Nephron (organoid): ENCODE measurements at regions not wholly inside any gene's neighbourhood (a gene's known extent, or its start where the extent isn't known, plus 50 kb on each side); places are given as distances from the start of the nearest gene placed in this dataset.

ENCODE experiments used
- H3K27ac Mint-ChIP-seq, 3 experiments: 2 replicates each; pipeline ENCODE4 v1.8.0; 2020; ENCODE audit warnings: mixed read lengths in 3 of 3, mild to moderate bottlenecking in 2 of 3, moderate library complexity in 1 of 3
- H3K27me3 Mint-ChIP-seq: 2 replicates; pipeline ENCODE4 v1.8.0; 2021; ENCODE audit warnings: low read depth, mild to moderate bottlenecking, moderate library complexity, mixed read lengths
- H3K36me3 Mint-ChIP-seq: 2 replicates; pipeline ENCODE4 v1.8.0; 2020; ENCODE audit warnings: low read depth, mixed read lengths
- H3K4me1 Mint-ChIP-seq: 2 replicates; pipeline ENCODE4 v1.8.0; 2020; ENCODE audit warnings: mixed read lengths
- H3K4me3 Mint-ChIP-seq, 3 experiments: 2 replicates each; pipeline ENCODE4 v1.8.0; 2020; ENCODE audit warnings: mild to moderate bottlenecking in 3 of 3, mixed read lengths in 3 of 3, moderate library complexity in 2 of 3
- H3K9me3 Mint-ChIP-seq: 2 replicates; pipeline ENCODE4 v1.8.0; 2020; ENCODE audit warnings: mixed read lengths
- TF ChIP-seq, protein P1 (sequence below), 3 experiments: fragments of 200-600 bp; sonication (generic); IDR thresholded peaks; one replicate each; pipeline ENCODE4 v1.5.0; 2021; ENCODE audit warnings: antibody characterized with exemption in 3 of 3; ENCODE audit not compliant: unreplicated experiment in 3 of 3

GRCh38 chr16:86374603-86375130 is 135.7 kb upstream of the FOXF1 start:
- TF ChIP-seq, protein P1, sequence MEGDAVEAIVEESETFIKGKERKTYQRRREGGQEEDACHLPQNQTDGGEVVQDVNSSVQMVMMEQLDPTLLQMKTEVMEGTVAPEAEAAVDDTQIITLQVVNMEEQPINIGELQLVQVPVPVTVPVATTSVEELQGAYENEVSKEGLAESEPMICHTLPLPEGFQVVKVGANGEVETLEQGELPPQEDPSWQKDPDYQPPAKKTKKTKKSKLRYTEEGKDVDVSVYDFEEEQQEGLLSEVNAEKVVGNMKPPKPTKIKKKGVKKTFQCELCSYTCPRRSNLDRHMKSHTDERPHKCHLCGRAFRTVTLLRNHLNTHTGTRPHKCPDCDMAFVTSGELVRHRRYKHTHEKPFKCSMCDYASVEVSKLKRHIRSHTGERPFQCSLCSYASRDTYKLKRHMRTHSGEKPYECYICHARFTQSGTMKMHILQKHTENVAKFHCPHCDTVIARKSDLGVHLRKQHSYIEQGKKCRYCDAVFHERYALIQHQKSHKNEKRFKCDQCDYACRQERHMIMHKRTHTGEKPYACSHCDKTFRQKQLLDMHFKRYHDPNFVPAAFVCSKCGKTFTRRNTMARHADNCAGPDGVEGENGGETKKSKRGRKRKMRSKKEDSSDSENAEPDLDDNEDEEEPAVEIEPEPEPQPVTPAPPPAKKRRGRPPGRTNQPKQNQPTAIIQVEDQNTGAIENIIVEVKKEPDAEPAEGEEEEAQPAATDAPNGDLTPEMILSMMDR (IDR thresholded peaks at IDR 0.05; ENCODE audit: unreplicated experiment in 3 of 3): no peak
- no peaks in the 10 kb centered on the region for H3K4me1 Mint-ChIP-seq
- peaks cover 10% of the 10 kb centered on the region for H3K9me3 Mint-ChIP-seq
- H3K36me3 Mint-ChIP-seq: no peaks in the 10 kb centered on the region
- H3K4me3 Mint-ChIP-seq: no peak overlapping the region
- H3K27ac Mint-ChIP-seq: no peak overlapping the region
- H3K27me3 Mint-ChIP-seq: peaks cover 80% of the 10 kb centered on the region

DNA sequence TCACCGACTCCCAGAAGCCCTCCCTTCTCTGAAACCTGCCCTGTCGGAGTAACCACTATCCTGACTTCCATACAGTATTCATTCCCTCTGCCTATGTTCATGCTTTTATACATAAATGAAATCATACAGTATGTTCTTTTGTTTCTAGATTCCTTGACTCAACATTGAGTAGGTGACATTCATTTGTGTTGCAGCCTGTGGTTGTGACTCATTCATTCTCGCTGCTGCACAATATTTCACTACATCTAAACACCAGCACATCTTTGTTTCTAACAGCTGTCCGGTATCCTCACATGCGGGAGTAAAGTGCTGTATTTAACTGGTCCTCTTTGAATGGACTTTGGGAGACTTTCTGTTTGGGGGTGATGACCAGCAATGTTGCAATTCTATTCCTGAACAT is 135.0 kb upstream of the FOXF1 start:
- peaks cover 10% of the 10 kb centered on the region for H3K9me3 Mint-ChIP-seq
- H3K4me3 Mint-ChIP-seq: no peak overlapping the region
- H3K36me3 Mint-ChIP-seq: no peaks in the 10 kb centered on the region
- no peaks in the 10 kb centered on the region for H3K4me1 Mint-ChIP-seq
- peaks cover 81% of the 10 kb centered on the region for H3K27me3 Mint-ChIP-seq
- TF ChIP-seq, protein P1 (IDR thresholded peaks at IDR 0.05; ENCODE audit: unreplicated experiment in 3 of 3): no peak
- no peak overlapping the region for H3K27ac Mint-ChIP-seq

- H3K9me3 Mint-ChIP-seq: peaks cover 10% of the 10 kb centered on the region
- H3K4me3 Mint-ChIP-seq: no peak overlapping the region
- H3K27me3 Mint-ChIP-seq: peaks cover 81% of the 10 kb centered on the region
- TF ChIP-seq, protein P1 (IDR thresholded peaks at IDR 0.05; ENCODE audit: unreplicated experiment in 3 of 3): no peak
- no peak overlapping the region for H3K27ac Mint-ChIP-seq
- no peaks in the 10 kb centered on the region for H3K36me3 Mint-ChIP-seq
- no peaks in the 10 kb centered on the region for H3K4me1 Mint-ChIP-seq
Measured at GRCh38 chr16:86375851-86376250, 134.5 kb upstream of the FOXF1 start.

DNA sequence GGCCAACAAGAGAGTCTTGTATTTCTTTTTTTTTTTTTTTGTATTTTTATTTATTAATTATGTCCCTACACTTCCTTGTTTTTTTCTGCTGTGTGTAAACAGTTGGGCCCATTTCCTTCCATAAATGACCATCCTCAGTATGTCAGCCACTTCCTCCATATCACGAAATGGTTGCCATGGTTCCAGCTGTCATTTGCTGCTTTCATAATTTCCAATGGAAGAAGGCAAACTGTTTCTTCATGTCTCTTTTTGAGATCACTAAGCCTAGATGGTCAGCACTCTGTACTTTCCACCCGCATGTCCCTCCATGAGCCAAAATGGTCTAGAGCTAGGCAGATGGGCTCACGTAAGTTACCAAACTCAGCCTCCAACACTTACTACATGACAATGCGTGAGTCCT is 133.5 kb upstream of the FOXF1 start:
- Mint-ChIP-seq H3K27me3 (peaks cover 81% of the 10 kb centered on the region), H3K4me3 (no peak overlapping the region), H3K4me1 (no peaks in the 10 kb centered on the region), H3K9me3 (peaks cover 10% of the 10 kb centered on the region), H3K27ac (no peak overlapping the region), H3K36me3 (no peaks in the 10 kb centered on the region)
- TF ChIP-seq, protein P1 (IDR thresholded peaks at IDR 0.05; ENCODE audit: unreplicated experiment in 3 of 3): no peak

DNA sequence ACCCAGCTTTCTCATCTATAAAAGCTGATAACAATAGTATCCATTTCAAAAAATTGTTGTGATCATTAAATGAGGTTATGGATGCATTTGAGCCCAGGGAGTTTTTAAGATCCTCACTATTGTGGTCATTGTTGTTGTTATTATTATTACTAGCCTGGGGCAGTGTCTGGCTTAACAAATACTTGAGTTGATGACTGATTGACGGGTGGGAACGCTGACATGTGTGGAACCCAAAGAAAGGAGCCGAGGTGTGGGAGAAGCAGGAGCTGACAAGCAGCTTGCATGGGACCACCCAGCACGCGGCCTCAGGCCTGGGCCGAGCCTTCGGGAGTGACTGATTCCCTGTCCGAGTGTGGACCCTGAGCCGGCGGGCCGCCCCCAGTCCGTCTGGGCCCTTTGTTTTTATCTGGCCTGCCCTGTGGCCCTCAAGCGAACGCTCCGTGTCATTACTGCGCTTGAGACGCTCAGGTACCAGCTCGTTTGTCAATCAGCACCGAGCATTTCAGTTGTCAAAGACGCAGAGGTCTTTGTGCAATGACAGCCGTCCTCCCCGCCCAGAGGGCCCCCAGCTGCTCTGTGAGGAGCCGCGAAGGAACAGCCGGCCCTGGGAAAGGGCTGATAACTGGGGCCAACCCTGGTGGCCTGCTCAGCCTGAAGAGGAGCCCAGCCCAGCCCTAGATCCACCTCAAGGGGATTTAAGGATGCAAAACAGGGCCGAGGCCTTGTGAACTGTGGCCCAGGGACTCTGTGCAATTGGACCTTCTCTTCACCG is 132.9 kb upstream of the FOXF1 start:
- peaks cover 10% of the 10 kb centered on the region for H3K9me3 Mint-ChIP-seq
- peaks cover 81% of the 10 kb centered on the region for H3K27me3 Mint-ChIP-seq
- H3K27ac Mint-ChIP-seq: no peak overlapping the region
- TF ChIP-seq, protein P1 (IDR thresholded peaks at IDR 0.05; ENCODE audit: unreplicated experiment in 3 of 3): no peak
- H3K36me3 Mint-ChIP-seq: no peaks in the 10 kb centered on the region
- H3K4me3 Mint-ChIP-seq: no peak overlapping the region
- H3K4me1 Mint-ChIP-seq: no peaks in the 10 kb centered on the region

DNA sequence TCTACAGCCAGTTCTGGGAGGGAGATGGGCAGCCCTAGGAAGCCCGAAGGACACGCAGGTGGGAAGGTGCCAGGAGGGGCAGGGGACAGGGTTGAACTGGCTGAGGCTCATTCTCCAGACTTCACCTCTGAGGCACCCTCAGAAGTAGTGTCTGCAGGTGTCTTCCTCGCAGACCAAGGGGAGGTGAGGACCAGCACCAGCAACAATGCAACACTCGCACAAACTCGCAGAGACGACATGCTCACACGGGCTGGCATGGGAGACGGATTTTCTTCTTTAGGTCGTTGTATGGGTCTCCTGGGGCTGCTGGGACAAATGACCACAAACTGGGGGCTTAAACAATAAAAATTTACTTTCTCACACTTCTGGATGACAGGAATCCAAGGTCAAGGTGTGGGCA is 132.2 kb upstream of the FOXF1 start:
- no peak overlapping the region for H3K4me3 Mint-ChIP-seq
- no peaks in the 10 kb centered on the region for H3K36me3 Mint-ChIP-seq
- peaks cover 81% of the 10 kb centered on the region for H3K27me3 Mint-ChIP-seq
- H3K4me1 Mint-ChIP-seq: no peaks in the 10 kb centered on the region
- peaks cover 10% of the 10 kb centered on the region for H3K9me3 Mint-ChIP-seq
- H3K27ac Mint-ChIP-seq: no peak overlapping the region
- TF ChIP-seq, protein P1 (IDR thresholded peaks at IDR 0.05; ENCODE audit: unreplicated experiment in 3 of 3): no peak
